ENCODE measurements at regions not wholly inside any gene's neighbourhood (a gene's known extent, or its start where the extent isn't known, plus 50 kb on each side); places are given as distances from the start of the nearest gene placed in this dataset.

- TF ChIP-seq REST (IDR thresholded peaks at IDR 0.05), result no peak
- no peak for TF ChIP-seq JUND (IDR thresholded peaks at IDR 0.05)
- no peak for TF ChIP-seq FOXA1 (IDR thresholded peaks at IDR 0.05)
- TF ChIP-seq EGR1 (IDR thresholded peaks at IDR 0.05; ENCODE audit: low read depth in 2 of 2), result no peak
- TF ChIP-seq HNF4A (conservative IDR thresholded peaks at IDR 0.05), result no peak
- no peak for TF ChIP-seq NR2F2 (IDR thresholded peaks at IDR 0.05)
- no peak for TF ChIP-seq HNF4G (IDR thresholded peaks at IDR 0.05)
- TF ChIP-seq SP1 (IDR thresholded peaks at IDR 0.05), result no peak
- TF ChIP-seq ATF3 (IDR thresholded peaks at IDR 0.05), result no peak
- TF ChIP-seq RAD21 (IDR thresholded peaks at IDR 0.05), result no peak
Observed at GRCh38 chr3:181941250-181941649, 229.5 kb downstream of the SOX2 start (continued).

GRCh38 chr3:181943285-181943684, 231.6 kb downstream of the SOX2 start:
- DNase-seq (ENCODE audit: low spot score), result no peak
- no peak overlapping the region for H3K27ac ChIP-seq (ENCODE audit: low read depth in 1 of 2, low read length in 2 of 2)
- no peaks in the 10 kb centered on the region for H3K9me3 ChIP-seq (ENCODE audit: control insufficient read depth in 4 of 4, low read length in 3 of 4)
- no peaks in the 10 kb centered on the region for H3K4me1 ChIP-seq (ENCODE audit: control insufficient read depth in 4 of 4, insufficient read depth in 4 of 4, low read length in 3 of 4)
- WGBS, result 45% methylated on average over 6 of the region's 6 CpGs
- H3K27me3 ChIP-seq (ENCODE audit: control insufficient read depth in 4 of 4, insufficient read depth in 4 of 4, low read length in 3 of 4), result no peaks in the 10 kb centered on the region
- no peak overlapping the region for H3K9ac ChIP-seq (ENCODE audit: low read depth in 1 of 2, low read length in 2 of 2)
- TF ChIP-seq SP1 (IDR thresholded peaks at IDR 0.05), result no peak
- no peak for TF ChIP-seq REST (IDR thresholded peaks at IDR 0.05)
- TF ChIP-seq EGR1 (IDR thresholded peaks at IDR 0.05; ENCODE audit: low read depth in 2 of 2), result no peak
- no peak for TF ChIP-seq NR2F2 (IDR thresholded peaks at IDR 0.05)
- no peak for TF ChIP-seq FOXA1 (IDR thresholded peaks at IDR 0.05)
- TF ChIP-seq JUND (IDR thresholded peaks at IDR 0.05), result no peak
- no peak for TF ChIP-seq HNF4A (conservative IDR thresholded peaks at IDR 0.05)
- no peak for TF ChIP-seq ZBTB33 (IDR thresholded peaks at IDR 0.05)
- no peak for TF ChIP-seq FOXA2 (IDR thresholded peaks at IDR 0.05)
- no peak overlapping the region for H3K4me3 ChIP-seq (ENCODE audit: low read depth in 1 of 3, low read length in 3 of 3)
- H3K36me3 ChIP-seq (ENCODE audit: control insufficient read depth in 4 of 4, insufficient read depth in 3 of 4, low read depth in 1 of 4, low read length in 3 of 4), result no peaks in the 10 kb centered on the region
